A549 (cell line): ENCODE measurements at regions not wholly inside any gene's neighbourhood (a gene's known extent, or its start where the extent isn't known, plus 50 kb on each side); places are given as distances from the start of the nearest gene placed in this dataset.

ENCODE experiments used
- ATAC-seq, 2 experiments: fragments of 200-7000 bp in 1 of 2; fragments of >200 bp in 1 of 2; cut with Nextera tagmentation in 1 of 2; cut with Tn5 transposase in 1 of 2; 3 replicates each; pipeline versions ENCODE4 v1.8.0 to v1.9.1; 2018 to 2020; ENCODE audit warnings: mild to moderate bottlenecking in 1 of 2, moderate library complexity in 1 of 2
- CTCF ChIA-PET: fragments of 300-600 bp; sonication (Branson Sonifier 250); formaldehyde crosslinking; extraction: SDS; loops from one replicate; lab custom pipeline; 2021; ENCODE audit warnings: antibody characterized with exemption, inconsistent platforms; lab: Yijun Ruan, JAX
- POLR2A ChIA-PET: fragments of 350-600 bp; formaldehyde crosslinking; extraction: SDS; loops from one replicate; lab custom pipeline; 2021; ENCODE audit warnings: antibody characterized with exemption, inconsistent platforms; lab: Yijun Ruan, JAX
- DNase-seq, 2 experiments: peaks; one replicate each; pipeline versions ENCODE4 v3.0.0 to v3.0.0-alpha.2; 2011 to 2016; ENCODE audit warnings: low read depth in 1 of 2, low spot score in 1 of 2
- FAIRE-seq: peaks from 2 replicates; lab custom pipeline; 2011; peaks lifted over from hg19 to GRCh38; lab: Jason Lieb, UNC
- H3K27ac ChIP-seq, 2 experiments: fragments of >200 bp; sonication (Bioruptor Twin); formaldehyde crosslinking; 3 replicates each; pipeline ENCODE4 v1.5.1; 2016 to 2017
- H3K4me1 ChIP-seq: fragments of >200 bp; sonication (Bioruptor Twin); formaldehyde crosslinking; 3 replicates; pipeline ENCODE4 v1.6.1; 2016
- H3K4me2 ChIP-seq: fragments of >200 bp; sonication (Bioruptor Twin); formaldehyde crosslinking; 3 replicates; pipeline ENCODE4 v1.6.1; 2016
- H3K4me3 ChIP-seq: fragments of >200 bp; sonication (Bioruptor Twin); formaldehyde crosslinking; 3 replicates; pipeline ENCODE4 v1.5.1; 2016
- H3K9me3 ChIP-seq: fragments of >200 bp; sonication (Bioruptor Twin); formaldehyde crosslinking; 3 replicates; pipeline ENCODE4 v1.6.1; 2016
- CBX8 ChIP-seq: fragments of 200-600 bp; sonication (generic); IDR thresholded peaks from 2 replicates; pipeline ENCODE4 v1.6.1; 2016
- CHD4 ChIP-seq: fragments of 200-600 bp; sonication (generic); IDR thresholded peaks from 2 replicates; pipeline ENCODE4 v1.6.1; 2016; ENCODE audit warnings: antibody characterized with exemption, mild to moderate bottlenecking, borderline replicate concordance
- ESRRA ChIP-seq: fragments of 150-350 bp; IDR thresholded peaks from 2 replicates; pipeline ENCODE4 v1.6.1; 2014; ENCODE audit warnings: mild to moderate bottlenecking, low read length, borderline replicate concordance
- FOSL2 ChIP-seq, 2 experiments: fragments of 450-650 bp in 1 of 2; fragments of >200 bp in 1 of 2; sonication (Bioruptor Twin) in 1 of 2; formaldehyde crosslinking; IDR thresholded peaks; 2 replicates each; pipeline versions ENCODE4 v1.5.0 to v1.6.1; 2016 to 2020; ENCODE audit warnings: mild to moderate bottlenecking in 1 of 2, moderate library complexity in 1 of 2
- FOXS1 ChIP-seq: fragments of 250-450 bp; sonication (Bioruptor Pico); IDR thresholded peaks from 2 replicates; pipeline ENCODE4 v1.5.0; 2020; ENCODE audit warnings: mild to moderate bottlenecking, moderate library complexity
- GATA3 ChIP-seq: IDR thresholded peaks from 2 replicates; pipeline ENCODE4 v1.6.1; 2012; ENCODE audit warnings: borderline replicate concordance
- HEYL ChIP-seq: fragments of 250-450 bp; sonication (Bioruptor Pico); IDR thresholded peaks from 2 replicates; pipeline ENCODE4 v1.8.0; 2021; ENCODE audit warnings: mild to moderate bottlenecking, moderate library complexity
- HOXB13 ChIP-seq: fragments of 250-450 bp; sonication (Bioruptor Pico); IDR thresholded peaks from 2 replicates; pipeline ENCODE4 v1.5.0; 2020; ENCODE audit warnings: low read depth, mild to moderate bottlenecking, moderate library complexity
- KDM1A ChIP-seq: fragments of 200-600 bp; sonication (generic); IDR thresholded peaks from 2 replicates; pipeline ENCODE4 v1.6.1; 2016; ENCODE audit warnings: low read depth, mild to moderate bottlenecking
- MAFK ChIP-seq: fragments of 450-650 bp; IDR thresholded peaks from 2 replicates; pipeline ENCODE4 v1.6.1; 2014; ENCODE audit not compliant: partially characterized antibody
- MAZ ChIP-seq: fragments of 150-350 bp; IDR thresholded peaks from 2 replicates; pipeline ENCODE4 v1.6.1; 2014; ENCODE audit warnings: antibody characterized with exemption, low read depth, low read length, borderline replicate concordance
- PHF8 ChIP-seq: fragments of 200-600 bp; sonication (generic); IDR thresholded peaks from 2 replicates; pipeline ENCODE4 v1.6.1; 2016; ENCODE audit warnings: low read depth, mild to moderate bottlenecking, antibody characterized with exemption, moderate library complexity, borderline replicate concordance
- RAD21 ChIP-seq, 2 experiments: fragments of >200 bp in 1 of 2; sonication (Bioruptor Twin) in 1 of 2; formaldehyde crosslinking in 1 of 2; IDR thresholded peaks in 1 of 2; conservative IDR thresholded peaks in 1 of 2; 2 replicates in 1 of 2; 3 replicates in 1 of 2; pipeline ENCODE4 v1.6.1; 2012 to 2018; ENCODE audit warnings: inconsistent platforms in 1 of 2
- RFX5 ChIP-seq: fragments of 450-650 bp; IDR thresholded peaks from 2 replicates; pipeline ENCODE4 v1.7.1; 2014; ENCODE audit warnings: antibody characterized with exemption, mild to moderate bottlenecking, moderate library complexity
- ZC3H11A ChIP-seq: fragments of 450-650 bp; IDR thresholded peaks from 2 replicates; pipeline ENCODE4 v1.6.1; 2014; ENCODE audit warnings: antibody characterized with exemption, mild to moderate bottlenecking
- ZSCAN20 ChIP-seq: fragments of 250-450 bp; sonication (Bioruptor Pico); IDR thresholded peaks from 2 replicates; pipeline ENCODE4 v1.8.0; 2022; ENCODE audit warnings: mild to moderate bottlenecking, moderate library complexity
- WGBS: methylation state at CpG from one replicate; pipeline ENCODE4 v1.1.6; 2017; ENCODE audit errors: missing lambda C conversion rate; 5-methylcytosine and 5-hydroxymethylcytosine counted together
- TF ChIP-seq, protein P1 (sequence below): fragments of 250-450 bp; sonication (Bioruptor Pico); IDR thresholded peaks from 2 replicates; pipeline ENCODE4 v1.5.0; 2021; ENCODE audit warnings: mild to moderate bottlenecking, moderate library complexity, borderline replicate concordance
- TF ChIP-seq, protein P2 (sequence below): fragments of >200 bp; sonication (Bioruptor Twin); formaldehyde crosslinking; IDR thresholded peaks from 3 replicates; pipeline ENCODE4 v1.5.1; 2016
- TF ChIP-seq, protein P3 (sequence below): fragments of 450-650 bp; IDR thresholded peaks from 2 replicates; pipeline ENCODE4 v1.6.1; 2014; ENCODE audit warnings: antibody characterized with exemption
- TF ChIP-seq, protein P4 (sequence below): fragments of >200 bp; sonication (Bioruptor Twin); formaldehyde crosslinking; IDR thresholded peaks from 2 replicates; pipeline ENCODE4 v1.6.1; 2016

DNA sequence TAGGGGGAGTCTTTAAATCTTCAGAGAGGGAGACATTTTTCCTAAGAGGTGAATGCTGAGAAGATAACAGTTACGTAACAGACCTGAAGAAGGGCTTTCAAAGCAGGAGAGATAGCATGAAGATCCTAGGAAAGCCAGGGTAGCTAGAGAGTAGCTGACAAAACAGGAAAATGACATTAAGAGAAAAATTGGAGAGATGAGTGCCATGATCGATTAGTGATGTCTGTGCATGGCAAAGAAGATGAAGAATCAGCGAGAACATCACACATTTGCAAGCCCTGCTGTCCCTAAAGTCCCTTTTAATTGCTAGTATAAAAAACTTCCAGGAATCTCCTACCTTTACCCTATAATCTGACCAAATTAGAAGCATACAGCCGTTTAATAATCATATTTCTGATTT is 116.9 kb upstream of the PAX6 start:
- no peak for DNase-seq
- CTCF ChIA-PET = no interaction called here
- no peaks in the 10 kb centered on the region for H3K9me3 ChIP-seq
- no peak overlapping the region for H3K27ac ChIP-seq
- H3K4me3 ChIP-seq = no peak overlapping the region
- ATAC-seq = no peak
- no peak overlapping the region for H3K4me2 ChIP-seq
- no peaks in the 10 kb centered on the region for H3K4me1 ChIP-seq
- FAIRE-seq = no peak
- no peak for TF ChIP-seq FOXS1 (CRISPR knock-in tag)
- no peak for TF ChIP-seq KDM1A
- no peak for TF ChIP-seq MAFK
- TF ChIP-seq RAD21 (conservative IDR thresholded peaks at IDR 0.05 in 1 of 2, IDR thresholded peaks at IDR 0.05 in 1 of 2) = no peak
- TF ChIP-seq ESRRA = no peak
- TF ChIP-seq, protein P1, sequence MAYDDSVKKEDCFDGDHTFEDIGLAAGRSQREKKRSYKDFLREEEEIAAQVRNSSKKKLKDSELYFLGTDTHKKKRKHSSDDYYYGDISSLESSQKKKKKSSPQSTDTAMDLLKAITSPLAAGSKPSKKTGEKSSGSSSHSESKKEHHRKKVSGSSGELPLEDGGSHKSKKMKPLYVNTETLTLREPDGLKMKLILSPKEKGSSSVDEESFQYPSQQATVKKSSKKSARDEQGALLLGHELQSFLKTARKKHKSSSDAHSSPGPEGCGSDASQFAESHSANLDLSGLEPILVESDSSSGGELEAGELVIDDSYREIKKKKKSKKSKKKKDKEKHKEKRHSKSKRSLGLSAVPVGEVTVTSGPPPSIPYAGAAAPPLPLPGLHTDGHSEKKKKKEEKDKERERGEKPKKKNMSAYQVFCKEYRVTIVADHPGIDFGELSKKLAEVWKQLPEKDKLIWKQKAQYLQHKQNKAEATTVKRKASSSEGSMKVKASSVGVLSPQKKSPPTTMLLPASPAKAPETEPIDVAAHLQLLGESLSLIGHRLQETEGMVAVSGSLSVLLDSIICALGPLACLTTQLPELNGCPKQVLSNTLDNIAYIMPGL (CRISPR knock-in tag) = no peak
- TF ChIP-seq RFX5 = no peak
- no peak for TF ChIP-seq PHF8
- TF ChIP-seq, protein P2, sequence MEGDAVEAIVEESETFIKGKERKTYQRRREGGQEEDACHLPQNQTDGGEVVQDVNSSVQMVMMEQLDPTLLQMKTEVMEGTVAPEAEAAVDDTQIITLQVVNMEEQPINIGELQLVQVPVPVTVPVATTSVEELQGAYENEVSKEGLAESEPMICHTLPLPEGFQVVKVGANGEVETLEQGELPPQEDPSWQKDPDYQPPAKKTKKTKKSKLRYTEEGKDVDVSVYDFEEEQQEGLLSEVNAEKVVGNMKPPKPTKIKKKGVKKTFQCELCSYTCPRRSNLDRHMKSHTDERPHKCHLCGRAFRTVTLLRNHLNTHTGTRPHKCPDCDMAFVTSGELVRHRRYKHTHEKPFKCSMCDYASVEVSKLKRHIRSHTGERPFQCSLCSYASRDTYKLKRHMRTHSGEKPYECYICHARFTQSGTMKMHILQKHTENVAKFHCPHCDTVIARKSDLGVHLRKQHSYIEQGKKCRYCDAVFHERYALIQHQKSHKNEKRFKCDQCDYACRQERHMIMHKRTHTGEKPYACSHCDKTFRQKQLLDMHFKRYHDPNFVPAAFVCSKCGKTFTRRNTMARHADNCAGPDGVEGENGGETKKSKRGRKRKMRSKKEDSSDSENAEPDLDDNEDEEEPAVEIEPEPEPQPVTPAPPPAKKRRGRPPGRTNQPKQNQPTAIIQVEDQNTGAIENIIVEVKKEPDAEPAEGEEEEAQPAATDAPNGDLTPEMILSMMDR = no peak
- no peak for TF ChIP-seq HEYL (CRISPR knock-in tag)
- no peak for TF ChIP-seq ZC3H11A
- TF ChIP-seq, protein P3, sequence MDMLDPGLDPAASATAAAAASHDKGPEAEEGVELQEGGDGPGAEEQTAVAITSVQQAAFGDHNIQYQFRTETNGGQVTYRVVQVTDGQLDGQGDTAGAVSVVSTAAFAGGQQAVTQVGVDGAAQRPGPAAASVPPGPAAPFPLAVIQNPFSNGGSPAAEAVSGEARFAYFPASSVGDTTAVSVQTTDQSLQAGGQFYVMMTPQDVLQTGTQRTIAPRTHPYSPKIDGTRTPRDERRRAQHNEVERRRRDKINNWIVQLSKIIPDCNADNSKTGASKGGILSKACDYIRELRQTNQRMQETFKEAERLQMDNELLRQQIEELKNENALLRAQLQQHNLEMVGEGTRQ = no peak
- no peak for TF ChIP-seq FOSL2 (IDR thresholded peaks at IDR 0.05)
- no peak for TF ChIP-seq FOSL2 (CRISPR knock-in tag; IDR thresholded peaks at IDR 0.05)
- 40% methylated on average over 4 of the region's 4 CpGs for WGBS
- POLR2A ChIA-PET = no interaction called here

DNA sequence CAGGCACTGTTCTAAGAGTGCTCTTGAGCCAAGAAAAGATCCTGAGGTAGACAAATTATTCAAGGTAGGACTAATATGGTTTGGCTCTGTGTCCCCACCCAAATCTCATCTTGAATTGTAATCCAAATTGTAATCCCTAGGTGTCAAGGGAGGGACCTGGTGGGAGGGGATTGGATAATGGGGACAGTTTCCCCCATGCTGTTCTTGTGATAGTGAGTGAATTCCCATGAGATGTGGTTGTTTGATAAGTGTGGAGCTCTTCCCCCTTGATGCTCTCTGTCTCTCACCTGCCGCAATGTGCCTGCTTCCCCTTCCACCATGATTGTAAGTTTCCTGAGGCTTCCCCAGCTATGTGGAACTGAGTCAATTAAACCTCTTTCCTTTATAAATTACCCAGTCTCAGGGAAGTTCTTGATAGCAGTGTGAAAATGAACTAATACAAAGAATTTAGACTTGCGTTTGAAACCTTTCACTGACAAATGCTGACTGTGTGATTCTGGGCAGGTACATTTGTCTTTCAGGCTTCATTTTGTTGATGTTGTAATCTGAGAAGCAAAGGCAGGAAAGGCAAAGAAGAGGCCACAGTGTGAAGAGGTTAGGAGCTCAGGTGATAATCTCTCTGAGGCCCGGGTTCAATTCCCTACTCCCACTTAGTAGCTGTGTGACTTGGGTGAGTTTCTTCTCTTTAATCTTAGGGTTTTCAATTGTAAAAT is 115.8 kb upstream of the PAX6 start:
- no peak overlapping the region for H3K27ac ChIP-seq
- no peak for DNase-seq
- H3K4me3 ChIP-seq = no peak overlapping the region
- peak; percentile 34 for TF ChIP-seq MAFK
- TF ChIP-seq CHD4 = no peak
- no peak for TF ChIP-seq HOXB13 (CRISPR knock-in tag)
- no peak for ATAC-seq
- no peaks in the 10 kb centered on the region for H3K4me1 ChIP-seq
- 67% methylated on average over 3 of the region's 3 CpGs for WGBS
- ChIA-PET POLR2A (no interaction called here), CTCF (no interaction called here)
- H3K4me2 ChIP-seq = no peak overlapping the region
- no peak for FAIRE-seq
- no peaks in the 10 kb centered on the region for H3K9me3 ChIP-seq

DNA sequence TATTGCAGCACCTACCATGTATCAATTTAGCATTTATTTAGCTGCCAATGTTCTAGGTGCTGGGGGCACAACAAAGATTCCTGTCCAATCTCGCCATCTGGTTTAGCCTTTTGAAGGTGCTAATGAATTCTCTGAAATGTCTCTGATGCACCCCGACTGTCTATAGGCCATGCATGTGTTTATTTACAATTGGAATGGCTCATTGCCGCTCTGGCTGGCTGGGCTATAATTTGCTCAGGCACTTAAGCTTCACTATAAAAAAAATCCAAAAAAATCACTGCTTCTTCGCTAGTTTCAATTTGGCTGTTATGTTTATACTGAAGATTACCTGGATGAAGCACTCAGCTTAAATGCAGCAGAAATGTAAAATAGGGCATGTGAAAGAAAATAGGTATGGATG is 115.0 kb upstream of the PAX6 start:
- TF ChIP-seq RFX5 = no peak
- TF ChIP-seq FOSL2 (IDR thresholded peaks at IDR 0.05) = no peak
- TF ChIP-seq FOSL2 (CRISPR knock-in tag; IDR thresholded peaks at IDR 0.05) = no peak
- no peak for TF ChIP-seq ZSCAN20
- no peak for TF ChIP-seq FOXS1 (CRISPR knock-in tag)
- no peak for TF ChIP-seq GATA3
- TF ChIP-seq CBX8 = no peak
- TF ChIP-seq MAFK = no peak
- TF ChIP-seq, protein P2 = no peak
- no peak for TF ChIP-seq MAZ
- no peak for TF ChIP-seq HEYL (CRISPR knock-in tag)
- TF ChIP-seq, protein P4, sequence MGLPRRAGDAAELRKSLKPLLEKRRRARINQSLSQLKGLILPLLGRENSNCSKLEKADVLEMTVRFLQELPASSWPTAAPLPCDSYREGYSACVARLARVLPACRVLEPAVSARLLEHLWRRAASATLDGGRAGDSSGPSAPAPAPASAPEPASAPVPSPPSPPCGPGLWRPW = no peak
- H3K9me3 ChIP-seq = no peaks in the 10 kb centered on the region
- no peak overlapping the region for H3K27ac ChIP-seq
- H3K4me1 ChIP-seq = no peaks in the 10 kb centered on the region
- ChIA-PET CTCF (interaction anchor here (1.1 to 1.2 kb wide), 2 partner anchors 18 to 31 kb away, joined by 3 read pairs; no protein-coding TSS in a partner anchor), POLR2A (no interaction called here)
- H3K4me3 ChIP-seq = no peak overlapping the region
- DNase-seq (no peak), ATAC-seq (no peak), FAIRE-seq (no peak)
- H3K4me2 ChIP-seq = no peak overlapping the region
- 22% methylated on average over 4 of the region's 4 CpGs for WGBS
